Prostate gland (tissue), 2 donors: ENCODE measurements at regions not wholly inside any gene's neighbourhood (a gene's known extent, or its start where the extent isn't known, plus 50 kb on each side); places are given as distances from the start of the nearest gene placed in this dataset.

Source experiments
- DNase-seq: peaks from one replicate; pipeline ENCODE4 v3.0.0-alpha.2; 2019; ENCODE audit warnings: low spot score
- H3K27ac ChIP-seq, 2 donors: fragments of 200-600 bp; sonication (generic); 2 replicates each; pipeline ENCODE4 v1.5.1; 2017 to 2019
- H3K27me3 ChIP-seq: fragments of 200-600 bp; sonication (generic); replicated peaks from 2 replicates; pipeline ENCODE4 v1.5.1; 2019; ENCODE audit not compliant: insufficient read depth
- H3K36me3 ChIP-seq, 2 donors: fragments of 200-600 bp; sonication (generic); 1 replicate in 1 of 2; 2 replicates in 1 of 2; pipeline versions ENCODE4 v1.5.1 to v1.8.1; 2017 to 2019
- H3K4me1 ChIP-seq: fragments of 200-600 bp; sonication (generic); replicated peaks from 2 replicates; pipeline ENCODE4 v1.5.1; 2019
- H3K4me3 ChIP-seq, 2 donors: fragments of 200-600 bp; sonication (generic); 2 replicates each; pipeline ENCODE4 v1.5.1; 2017 to 2019
- H3K9me3 ChIP-seq: fragments of 200-600 bp; sonication (generic); 2 replicates; pipeline ENCODE4 v1.5.1; 2017
- CTCF ChIP-seq, 4 experiments: fragments of 200-600 bp in 2 of 4; fragments of 450-650 bp in 2 of 4; sonication (generic) in 2 of 4; IDR thresholded peaks; 1 replicate in 3 of 4; 2 replicates in 1 of 4; pipeline ENCODE4 v1.5.1; 2016 to 2019; ENCODE audit warnings: antibody characterized with exemption in 4 of 4, mild to moderate bottlenecking in 2 of 4, moderate library complexity in 2 of 4
- POLR2A ChIP-seq: fragments of 450-650 bp; IDR thresholded peaks from one replicate; pipeline ENCODE4 v1.6.1; 2016; ENCODE audit warnings: antibody characterized with exemption, mild to moderate bottlenecking
- POLR2AphosphoS5 ChIP-seq: sonication (generic); formaldehyde crosslinking; IDR thresholded peaks from one replicate; pipeline ENCODE4 v1.6.1; 2017; ENCODE audit warnings: antibody characterized with exemption
- WGBS: methylation state at CpG from one replicate; pipeline ENCODE4 v1.1.5; 2018; 5-methylcytosine and 5-hydroxymethylcytosine counted together
- intact Hi-C: fragments of 100-400 bp; cut with DNase I; formaldehyde crosslinking; loops from one replicate; pipeline ENCODE4 v1.14.2; 2022

- Histone ChIP-seq H3K36me3 (no peaks in the 10 kb centered on the region), H3K27me3 (no peaks in the 10 kb centered on the region), H3K27ac (no peak overlapping the region), H3K4me3 (no peak overlapping the region), H3K4me1 (no peaks in the 10 kb centered on the region), H3K9me3 (no peaks in the 10 kb centered on the region)
- DNase-seq, result no peak
- TF ChIP-seq POLR2A (no peak), CTCF (IDR thresholded peaks at IDR 0.05) (no peak), POLR2AphosphoS5 (no peak)
- intact Hi-C loops, result no loop called here
Measured at GRCh38 chr9:11206925-11207324, 594.1 kb upstream of the PTPRD start.

- intact Hi-C loops, result no loop called here
- WGBS, result 53% methylated on average over 1 of the region's 1 CpG
- Histone ChIP-seq H3K27ac (no peak overlapping the region), H3K36me3 (no peaks in the 10 kb centered on the region), H3K4me1 (no peaks in the 10 kb centered on the region), H3K9me3 (no peaks in the 10 kb centered on the region), H3K27me3 (no peaks in the 10 kb centered on the region), H3K4me3 (no peak overlapping the region)
- TF ChIP-seq POLR2A (no peak), POLR2AphosphoS5 (no peak), CTCF (IDR thresholded peaks at IDR 0.05) (no peak)
- no peak for DNase-seq
Measured at GRCh38 chr9:11233696-11234095, 620.9 kb upstream of the PTPRD start.

- DNase-seq, result no peak
- H3K9me3 ChIP-seq, result no peaks in the 10 kb centered on the region
- H3K27ac ChIP-seq, result no peak overlapping the region
- TF ChIP-seq POLR2A (no peak), POLR2AphosphoS5 (no peak), CTCF (IDR thresholded peaks at IDR 0.05) (no peak)
- WGBS, result 69% methylated on average over 2 of the region's 2 CpGs
- H3K4me1 ChIP-seq, result no peaks in the 10 kb centered on the region
- H3K27me3 ChIP-seq, result no peaks in the 10 kb centered on the region
- no peak overlapping the region for H3K4me3 ChIP-seq
- intact Hi-C loops, result no loop called here
- H3K36me3 ChIP-seq, result no peaks in the 10 kb centered on the region
Measured at GRCh38 chr9:11235061-11235460, 622.3 kb upstream of the PTPRD start.

GRCh38 chr9:11241779-11242178 is 629.0 kb upstream of the PTPRD start:
- H3K4me1 ChIP-seq, result no peaks in the 10 kb centered on the region
- H3K9me3 ChIP-seq, result no peaks in the 10 kb centered on the region
- no peak for TF ChIP-seq POLR2A
- TF ChIP-seq CTCF (IDR thresholded peaks at IDR 0.05), result no peak
- no peak for TF ChIP-seq POLR2AphosphoS5
- intact Hi-C loops, result no loop called here
- no peaks in the 10 kb centered on the region for H3K36me3 ChIP-seq
- H3K27me3 ChIP-seq, result no peaks in the 10 kb centered on the region
- no peak for DNase-seq
- 33% methylated on average over 1 of the region's 1 CpG for WGBS
- no peak overlapping the region for H3K27ac ChIP-seq
- H3K4me3 ChIP-seq, result no peak overlapping the region

- no peak for TF ChIP-seq POLR2AphosphoS5
- TF ChIP-seq POLR2A, result no peak
- no peak for TF ChIP-seq CTCF (IDR thresholded peaks at IDR 0.05)
- Histone ChIP-seq H3K36me3 (no peaks in the 10 kb centered on the region), H3K4me1 (no peaks in the 10 kb centered on the region), H3K4me3 (no peak overlapping the region), H3K9me3 (no peaks in the 10 kb centered on the region), H3K27me3 (no peaks in the 10 kb centered on the region), H3K27ac (no peak overlapping the region)
- DNase-seq, result no peak
- 3% methylated on average over 1 of the region's 1 CpG for WGBS
- intact Hi-C loops, result no loop called here
Measured at GRCh38 chr9:11257992-11258391, 645.2 kb upstream of the PTPRD start.
